ENCODE measurements at regions not wholly inside any gene's neighbourhood (a gene's known extent, or its start where the extent isn't known, plus 50 kb on each side); places are given as distances from the start of the nearest gene placed in this dataset.

- TF ChIP-seq CTCF (optimal IDR thresholded peaks at IDR 0.05 in 1 of 3, IDR thresholded peaks at IDR 0.05 in 1 of 3, conservative IDR thresholded peaks at IDR 0.05 in 1 of 3; ENCODE audit: extremely low read depth in 1 of 3, insufficient read depth in 2 of 3, low read length in 3 of 3), result no peak
- TF ChIP-seq EZH2 (IDR thresholded peaks at IDR 0.05; ENCODE audit: low read length), result no peak
These were observed 49.9 kb upstream of the PMEPA1 start for GRCh38 chr20:57759724-57760123.
